SU-DHL-6 (cell line): ENCODE measurements at regions not wholly inside any gene's neighbourhood (a gene's known extent, or its start where the extent isn't known, plus 50 kb on each side); places are given as distances from the start of the nearest gene placed in this dataset.

Experiments used
- H2AFZ ChIP-seq: fragments of 200-600 bp; sonication (generic); 2 replicates; pipeline ENCODE4 v1.6.1; 2014; ENCODE audit warnings: low read depth, mild to moderate bottlenecking, moderate library complexity, mixed read lengths, antibody characterized with exemption, low read length; ENCODE audit not compliant: severe bottlenecking
- H3F3A ChIP-seq: fragments of 200-600 bp; shearing (Covaris generic); 2 replicates; pipeline ENCODE4 v1.6.0; 2016; ENCODE audit warnings: antibody characterized with exemption, mild to moderate bottlenecking; ENCODE audit not compliant: insufficient read depth
- H3K27ac ChIP-seq: fragments of 200-600 bp; sonication (generic); 2 replicates; pipeline ENCODE4 v1.5.1; 2016; ENCODE audit warnings: low read depth, mild to moderate bottlenecking, low read length, moderate library complexity, mixed read lengths
- H3K27me3 ChIP-seq: fragments of 200-600 bp; sonication (generic), shearing (Covaris generic); 2 replicates; pipeline ENCODE4 v1.6.0; 2014; ENCODE audit warnings: mild to moderate bottlenecking, low read length
- H3K36me3 ChIP-seq: fragments of 200-600 bp; sonication (generic); 2 replicates; pipeline ENCODE4 v1.6.1; 2014; ENCODE audit warnings: mild to moderate bottlenecking, low read length, mixed read lengths
- H3K4me2 ChIP-seq: fragments of 300-600, 200-600 bp; shearing (Covaris generic), sonication (generic); 2 replicates; pipeline ENCODE4 v1.6.0; 2014; ENCODE audit warnings: low read length, low read depth, mild to moderate bottlenecking; ENCODE audit not compliant: poor library complexity, severe bottlenecking
- H3K4me3 ChIP-seq: fragments of 200-600 bp; sonication (generic); 2 replicates; pipeline ENCODE4 v1.5.1; 2014; ENCODE audit warnings: antibody characterized with exemption, low read length, mild to moderate bottlenecking, mixed read lengths; ENCODE audit not compliant: insufficient read depth, poor library complexity, severe bottlenecking
- H3K79me2 ChIP-seq: fragments of 200-600 bp; sonication (generic); 2 replicates; pipeline ENCODE4 v1.6.1; 2014; ENCODE audit warnings: mild to moderate bottlenecking, low read length, moderate library complexity; ENCODE audit not compliant: insufficient read depth
- H3K9ac ChIP-seq: fragments of 200-600 bp; sonication (generic); 2 replicates; pipeline ENCODE4 v1.7.0; 2014; ENCODE audit warnings: mild to moderate bottlenecking, low read length
- H3K9me2 ChIP-seq: fragments of 200-600 bp; sonication (generic); replicated peaks from 2 replicates; pipeline ENCODE4 v1.6.1; 2014; ENCODE audit warnings: low read length; ENCODE audit not compliant: insufficient read depth
- H3K9me3 ChIP-seq: fragments of 200-600 bp; sonication (generic); 2 replicates; pipeline ENCODE4 v1.6.1; 2014; ENCODE audit warnings: low read length, mixed read lengths; ENCODE audit not compliant: insufficient read depth
- H4K20me1 ChIP-seq: fragments of 200-600 bp; sonication (generic); 2 replicates; pipeline ENCODE4 v1.6.1; 2014; ENCODE audit warnings: low read depth, mild to moderate bottlenecking, antibody characterized with exemption, low read length, moderate library complexity, mixed read lengths
- CTCF ChIP-seq: fragments of 200-600 bp; sonication (generic); IDR thresholded peaks from one replicate; pipeline ENCODE4 v1.5.1; 2017; ENCODE audit warnings: antibody characterized with exemption, mild to moderate bottlenecking, low read length, moderate library complexity; ENCODE audit not compliant: insufficient read depth, poor library complexity, severe bottlenecking
- EZH2phosphoT487 ChIP-seq: fragments of 200-600 bp; sonication (generic), shearing (Covaris generic); conservative IDR thresholded peaks from 2 replicates; pipeline ENCODE4 v1.6.1; 2018; ENCODE audit warnings: mild to moderate bottlenecking, antibody characterized with exemption, low read length, moderate library complexity, mixed read lengths

- Histone ChIP-seq H3K27ac (no peak overlapping the region), H3K4me2 (no peak overlapping the region), H2AFZ (no peak overlapping the region), H4K20me1 (no peaks in the 10 kb centered on the region), H3F3A (no peaks in the 10 kb centered on the region), H3K27me3 (0 out of 2 replicates have a peak, but pooled peaks cover 6% of the 10 kb centered on the region), H3K36me3 (no peaks in the 10 kb centered on the region), H3K4me3 (no peak overlapping the region), H3K9ac (no peak overlapping the region), H3K9me2 (no peaks in the 10 kb centered on the region), H3K79me2 (no peaks in the 10 kb centered on the region), H3K9me3 (no peaks in the 10 kb centered on the region)
- TF ChIP-seq EZH2phosphoT487: no peak
- TF ChIP-seq CTCF: no peak
Measured at GRCh38 chr11:10358696-10359095, 53.8 kb downstream of the ADM start.

- Histone ChIP-seq H3K27me3 (0 out of 2 replicates have a peak, but pooled peaks cover 6% of the 10 kb centered on the region), H3K9me2 (no peaks in the 10 kb centered on the region), H3K9me3 (no peaks in the 10 kb centered on the region)
Measured at GRCh38 chr11:10359171-10359570, 54.3 kb downstream of the ADM start.

GRCh38 chr11:10360835-10361234, 56.0 kb downstream of the ADM start:
- no peak overlapping the region for H3K4me2 ChIP-seq
- H3F3A ChIP-seq: no peaks in the 10 kb centered on the region
- no peaks in the 10 kb centered on the region for H4K20me1 ChIP-seq
- H3K27ac ChIP-seq: no peak overlapping the region
- H3K36me3 ChIP-seq: no peaks in the 10 kb centered on the region
- H3K9me2 ChIP-seq: no peaks in the 10 kb centered on the region
- TF ChIP-seq EZH2phosphoT487 (no peak), CTCF (no peak)
- no peak overlapping the region for H2AFZ ChIP-seq
- no peak overlapping the region for H3K4me3 ChIP-seq
- H3K9ac ChIP-seq: no peak overlapping the region
- no peaks in the 10 kb centered on the region for H3K79me2 ChIP-seq
- 0 out of 2 replicates have a peak, but pooled peaks cover 6% of the 10 kb centered on the region for H3K27me3 ChIP-seq
- H3K9me3 ChIP-seq: no peaks in the 10 kb centered on the region

More at GRCh38 chr11:10359171-10359570, 54.3 kb downstream of the ADM start:
- Histone ChIP-seq H3K4me3 (no peak overlapping the region), H3K36me3 (no peaks in the 10 kb centered on the region), H3K4me2 (no peak overlapping the region), H3F3A (no peaks in the 10 kb centered on the region), H3K79me2 (no peaks in the 10 kb centered on the region), H2AFZ (no peak overlapping the region), H3K27ac (no peak overlapping the region), H3K9ac (no peak overlapping the region), H4K20me1 (no peaks in the 10 kb centered on the region)
- TF ChIP-seq EZH2phosphoT487 (no peak), CTCF (no peak)
